CD8-positive, alpha-beta memory T cell (primary cell): ENCODE measurements at regions not wholly inside any gene's neighbourhood (a gene's known extent, or its start where the extent isn't known, plus 50 kb on each side); places are given as distances from the start of the nearest gene placed in this dataset.

Source experiments
- CTCF ChIA-PET: fragments of 350-600 bp; sonication (Branson Sonifier 250); formaldehyde crosslinking; loops from one replicate; lab custom pipeline; 2021; ENCODE audit warnings: antibody characterized with exemption; lab: Charles Lee
- POLR2A ChIA-PET: fragments of 350-600 bp; sonication (Branson Sonifier 250); formaldehyde crosslinking; loops from one replicate; lab custom pipeline; 2021; ENCODE audit warnings: antibody characterized with exemption; lab: Charles Lee
- DNase-seq, 5 donors: peaks; one replicate each; pipeline versions ENCODE4 v3.0.0 to v3.0.0-alpha.2; 2020 to 2022; ENCODE audit warnings: mixed read lengths in 1 of 5
- H3K27ac ChIP-seq: one replicate; pipeline ENCODE4 v1.7.0; 2013; ENCODE audit warnings: low read depth, mild to moderate bottlenecking, low read length, moderate library complexity
- H3K27me3 ChIP-seq: 2 replicates; pipeline ENCODE4 v1.7.0; 2013; ENCODE audit warnings: low read length, mild to moderate bottlenecking; ENCODE audit not compliant: insufficient read depth, poor library complexity, severe bottlenecking
- H3K36me3 ChIP-seq: 2 replicates; pipeline ENCODE4 v1.7.0; 2013; ENCODE audit warnings: mild to moderate bottlenecking, low read length, moderate library complexity; ENCODE audit not compliant: insufficient read depth
- H3K4me1 ChIP-seq: 2 replicates; pipeline ENCODE4 v1.7.0; 2013; ENCODE audit warnings: mild to moderate bottlenecking, low read length, moderate library complexity; ENCODE audit not compliant: insufficient read depth
- H3K4me3 ChIP-seq: 2 replicates; pipeline ENCODE4 v1.7.0; 2013; ENCODE audit warnings: mild to moderate bottlenecking, low read length
- H3K9me3 ChIP-seq: 2 replicates; pipeline ENCODE4 v1.7.0; 2013; ENCODE audit warnings: mild to moderate bottlenecking, low read length
- H3K27ac Mint-ChIP-seq, 8 donors: one replicate each; pipeline ENCODE4 v1.8.0; 2020 to 2021; ENCODE audit warnings: mixed read lengths in 8 of 8, mild to moderate bottlenecking in 6 of 8, inconsistent platforms in 3 of 8, moderate library complexity in 3 of 8
- H3K27me3 Mint-ChIP-seq, 2 donors: one replicate each; pipeline ENCODE4 v1.8.0; 2020 to 2021; ENCODE audit warnings: mixed read lengths in 2 of 2, mild to moderate bottlenecking in 1 of 2, moderate library complexity in 1 of 2
- H3K36me3 Mint-ChIP-seq, 3 donors: one replicate each; pipeline ENCODE4 v1.8.0; 2020 to 2021; ENCODE audit warnings: mixed read lengths in 3 of 3, inconsistent platforms in 1 of 3, mild to moderate bottlenecking in 1 of 3
- H3K4me1 Mint-ChIP-seq, 3 donors: one replicate each; pipeline ENCODE4 v1.8.0; 2020 to 2021; ENCODE audit warnings: mixed read lengths in 3 of 3, inconsistent platforms in 1 of 3, mild to moderate bottlenecking in 1 of 3
- H3K4me3 Mint-ChIP-seq, 7 donors: one replicate each; pipeline ENCODE4 v1.8.0; 2020 to 2021; ENCODE audit warnings: mixed read lengths in 7 of 7, mild to moderate bottlenecking in 6 of 7, moderate library complexity in 4 of 7, inconsistent platforms in 2 of 7
- H3K9me3 Mint-ChIP-seq, 5 donors: one replicate each; pipeline ENCODE4 v1.8.0; 2020 to 2022; ENCODE audit warnings: mixed read lengths in 5 of 5, mild to moderate bottlenecking in 3 of 5, moderate library complexity in 2 of 5, inconsistent platforms in 1 of 5

GRCh38 chr11:121699801-121700200, 247.0 kb upstream of the SORL1-AS1 start:
- H3K27ac Mint-ChIP-seq, result no peak overlapping the region
- no peaks in the 10 kb centered on the region for H3K4me1 Mint-ChIP-seq
- peaks cover 5 to 20% of the 10 kb centered on the region in 2 donors for H3K27me3 Mint-ChIP-seq
- H3K9me3 Mint-ChIP-seq, result no peaks in the 10 kb centered on the region
- H3K36me3 ChIP-seq, result no peaks in the 10 kb centered on the region
- H3K27me3 ChIP-seq, result no peaks in the 10 kb centered on the region
- ChIA-PET CTCF (no interaction called here), POLR2A (no interaction called here)
- no peak overlapping the region for H3K4me3 Mint-ChIP-seq
- no peak for DNase-seq
- H3K4me3 ChIP-seq, result no peak overlapping the region
- H3K27ac ChIP-seq, result no peak overlapping the region
- H3K36me3 Mint-ChIP-seq, result peaks cover 0 to 7% (median 5%) of the 10 kb centered on the region in 3 donors
- no peaks in the 10 kb centered on the region for H3K4me1 ChIP-seq
- H3K9me3 ChIP-seq, result no peaks in the 10 kb centered on the region

GRCh38 chr11:121696931-121697670, 244.3 kb upstream of the SORL1-AS1 start:
- H3K27ac Mint-ChIP-seq, result no peak overlapping the region
- no peak overlapping the region for H3K4me3 Mint-ChIP-seq
- Histone ChIP-seq H3K27ac (no peak overlapping the region), H3K27me3 (no peaks in the 10 kb centered on the region), H3K36me3 (no peaks in the 10 kb centered on the region), H3K9me3 (no peaks in the 10 kb centered on the region), H3K4me3 (no peak overlapping the region), H3K4me1 (no peaks in the 10 kb centered on the region)
- H3K36me3 Mint-ChIP-seq, result peaks cover 0 to 3% (median 1%) of the 10 kb centered on the region in 3 donors
- POLR2A ChIA-PET, result no interaction called here
- peaks cover 1 to 20% of the 10 kb centered on the region in 2 donors for H3K27me3 Mint-ChIP-seq
- CTCF ChIA-PET, result no interaction called here
- DNase-seq, result no peak
- H3K4me1 Mint-ChIP-seq, result no peaks in the 10 kb centered on the region
- H3K9me3 Mint-ChIP-seq, result no peaks in the 10 kb centered on the region

DNA sequence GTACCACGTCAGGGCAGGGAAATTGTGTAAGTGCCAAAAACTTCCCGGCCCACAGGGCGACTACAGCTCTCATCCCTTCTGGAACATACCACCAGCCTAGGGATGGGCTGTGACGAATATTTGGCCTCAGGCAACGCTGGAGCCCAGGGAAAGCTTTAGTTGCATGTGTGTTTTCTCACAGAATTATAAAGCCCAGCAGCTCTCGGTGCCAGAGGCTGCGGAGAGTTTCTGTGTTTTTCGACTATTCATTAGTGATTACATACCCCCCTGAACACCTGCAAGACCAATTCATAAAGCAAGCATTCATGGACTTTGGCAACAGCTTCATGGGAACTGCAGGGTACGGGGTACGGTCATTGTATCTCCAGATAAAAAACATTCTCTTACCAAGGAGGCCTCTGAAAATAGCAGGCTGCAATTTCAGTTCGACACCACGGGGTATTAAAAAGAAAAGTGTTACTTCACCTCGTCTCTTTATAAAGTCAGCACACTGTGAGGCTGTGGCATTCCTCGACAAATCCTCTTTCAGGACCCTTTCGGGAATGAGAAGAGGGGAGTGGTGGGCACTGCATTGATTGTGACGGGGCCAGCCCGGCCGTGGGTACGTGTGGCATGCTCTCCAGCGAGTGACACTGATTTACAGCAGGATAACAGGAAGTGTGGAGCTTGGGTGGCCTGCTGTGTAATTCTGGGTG, 243.6 kb upstream of the SORL1-AS1 start:
- H3K4me3 Mint-ChIP-seq, result no peak overlapping the region
- Histone ChIP-seq H3K4me3 (no peak overlapping the region), H3K27ac (no peak overlapping the region), H3K36me3 (no peaks in the 10 kb centered on the region), H3K27me3 (no peaks in the 10 kb centered on the region), H3K4me1 (no peaks in the 10 kb centered on the region), H3K9me3 (no peaks in the 10 kb centered on the region)
- no peak overlapping the region for H3K27ac Mint-ChIP-seq
- no peaks in the 10 kb centered on the region for H3K4me1 Mint-ChIP-seq
- H3K27me3 Mint-ChIP-seq, result peaks cover 1 to 20% of the 10 kb centered on the region in 2 donors
- POLR2A ChIA-PET, result no interaction called here
- peaks cover 0 to 3% (median 0%) of the 10 kb centered on the region in 3 donors for H3K36me3 Mint-ChIP-seq
- CTCF ChIA-PET, result no interaction called here
- DNase-seq, result no peak
- no peaks in the 10 kb centered on the region for H3K9me3 Mint-ChIP-seq

- Mint-ChIP-seq H3K36me3 (peaks cover 0 to 6% (median 0%) of the 10 kb centered on the region in 3 donors), H3K27ac (no peak overlapping the region), H3K4me1 (no peaks in the 10 kb centered on the region), H3K9me3 (peaks cover 0 to 3% (median 0%) of the 10 kb centered on the region in 5 donors), H3K4me3 (no peak overlapping the region), H3K27me3 (peaks cover 3 to 7% of the 10 kb centered on the region in 2 donors)
- H3K4me1 ChIP-seq, result no peaks in the 10 kb centered on the region
- no peak overlapping the region for H3K27ac ChIP-seq
- H3K36me3 ChIP-seq, result no peaks in the 10 kb centered on the region
- ChIA-PET CTCF (no interaction called here), POLR2A (interaction anchor here (0.7 kb wide), 1 partner anchor 15 kb away, joined by 9 read pairs; no protein-coding TSS in a partner anchor)
- H3K27me3 ChIP-seq, result no peaks in the 10 kb centered on the region
- no peak overlapping the region for H3K4me3 ChIP-seq
- H3K9me3 ChIP-seq, result no peaks in the 10 kb centered on the region
- no peak for DNase-seq
Observed at GRCh38 chr11:121692236-121692635, 239.5 kb upstream of the SORL1-AS1 start.

DNA sequence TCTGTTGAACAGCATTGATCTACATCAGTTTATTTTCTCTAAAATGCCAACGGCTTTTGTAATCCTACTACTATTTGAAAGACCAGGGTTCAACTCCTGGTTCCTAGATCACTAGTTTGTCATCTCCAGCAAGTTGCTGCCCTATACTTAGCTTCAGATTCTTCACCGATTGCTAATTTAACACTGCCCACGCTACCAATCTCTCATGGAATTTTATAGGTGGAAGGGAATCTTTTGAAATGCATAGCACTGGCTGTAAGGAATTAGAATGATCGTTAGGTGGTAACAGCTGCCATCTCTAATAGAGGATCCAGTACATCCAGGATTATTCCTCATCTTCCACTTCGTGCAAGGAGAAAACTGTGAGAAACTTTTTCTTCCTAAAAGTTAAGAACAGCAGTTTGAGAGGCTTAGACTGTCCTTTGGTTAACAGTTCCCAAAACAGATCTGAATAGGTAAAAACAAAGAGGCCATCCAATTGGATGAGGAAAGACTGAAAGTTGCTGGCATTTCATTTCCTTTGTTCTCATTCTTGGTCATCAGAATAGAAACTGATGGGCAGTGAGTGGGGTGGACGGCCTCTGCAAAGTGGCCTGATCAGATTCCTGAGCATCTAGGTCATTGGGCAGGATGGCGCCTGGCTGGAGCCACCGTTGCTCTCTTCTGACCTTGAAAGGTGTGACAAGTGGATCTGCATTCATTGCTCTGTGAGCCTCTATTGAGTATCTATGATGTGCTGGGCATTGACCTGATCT, 236.3 kb upstream of the SORL1-AS1 start:
- DNase-seq, result no peak
- Mint-ChIP-seq H3K4me3 (no peak overlapping the region), H3K27ac (peak overlapping the region in 1 of 8 donors; percentile 36), H3K27me3 (peaks cover 0 to 3% of the 10 kb centered on the region in 2 donors), H3K4me1 (no peaks in the 10 kb centered on the region), H3K36me3 (peaks cover 0 to 6% (median 2%) of the 10 kb centered on the region in 3 donors), H3K9me3 (peaks cover 0 to 3% (median 0%) of the 10 kb centered on the region in 5 donors)
- Histone ChIP-seq H3K4me3 (no peak overlapping the region), H3K27me3 (no peaks in the 10 kb centered on the region), H3K4me1 (no peaks in the 10 kb centered on the region), H3K36me3 (no peaks in the 10 kb centered on the region), H3K9me3 (no peaks in the 10 kb centered on the region), H3K27ac (no peak overlapping the region)
- ChIA-PET CTCF (no interaction called here), POLR2A (no interaction called here)

DNA sequence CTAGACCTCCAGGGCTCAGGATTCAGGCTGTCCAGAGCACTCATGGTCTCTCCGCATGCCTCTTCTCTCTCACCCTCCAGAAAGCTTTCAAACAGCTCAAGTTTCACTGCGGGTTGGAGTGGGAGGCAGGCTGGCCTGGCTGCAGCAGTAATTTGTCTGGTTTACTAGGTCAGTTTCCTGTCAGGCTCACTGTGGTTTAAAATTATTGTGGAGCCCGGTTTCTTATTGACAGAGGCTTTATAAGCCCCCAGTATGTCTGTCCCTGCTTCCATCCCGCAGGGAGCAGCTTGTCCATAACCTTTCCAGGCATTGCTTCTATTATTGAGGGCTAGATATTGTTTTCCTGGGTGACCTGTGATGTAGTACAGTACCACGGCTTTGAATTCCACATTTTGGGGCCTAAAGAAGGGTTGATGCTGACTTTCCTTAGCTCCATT, 235.3 kb upstream of the SORL1-AS1 start:
- no peaks in the 10 kb centered on the region for H3K4me1 ChIP-seq
- H3K27ac Mint-ChIP-seq, result no peak overlapping the region
- CTCF ChIA-PET, result no interaction called here
- H3K9me3 Mint-ChIP-seq, result peaks cover 0 to 3% (median 0%) of the 10 kb centered on the region in 5 donors
- H3K9me3 ChIP-seq, result no peaks in the 10 kb centered on the region
- peaks cover 0 to 4% (median 2%) of the 10 kb centered on the region in 3 donors for H3K36me3 Mint-ChIP-seq
- H3K27me3 ChIP-seq, result no peaks in the 10 kb centered on the region
- DNase-seq, result no peak
- POLR2A ChIA-PET, result no interaction called here
- no peaks in the 10 kb centered on the region for H3K36me3 ChIP-seq
- H3K27me3 Mint-ChIP-seq, result peaks cover 0 to 3% of the 10 kb centered on the region in 2 donors
- H3K4me1 Mint-ChIP-seq, result no peaks in the 10 kb centered on the region
- H3K4me3 ChIP-seq, result no peak overlapping the region
- no peak overlapping the region for H3K4me3 Mint-ChIP-seq
- H3K27ac ChIP-seq, result no peak overlapping the region

- peaks cover 1 to 9% of the 10 kb centered on the region in 2 donors for H3K27me3 Mint-ChIP-seq
- Histone ChIP-seq H3K27ac (no peak overlapping the region), H3K36me3 (no peaks in the 10 kb centered on the region), H3K4me1 (no peaks in the 10 kb centered on the region), H3K4me3 (no peak overlapping the region), H3K27me3 (no peaks in the 10 kb centered on the region), H3K9me3 (no peaks in the 10 kb centered on the region)
- peaks cover 0 to 8% (median 2%) of the 10 kb centered on the region in 5 donors for H3K9me3 Mint-ChIP-seq
- peaks cover 0 to 9% (median 5%) of the 10 kb centered on the region in 3 donors for H3K36me3 Mint-ChIP-seq
- no peak overlapping the region for H3K4me3 Mint-ChIP-seq
- no peak overlapping the region for H3K27ac Mint-ChIP-seq
- ChIA-PET CTCF (no interaction called here), POLR2A (no interaction called here)
- H3K4me1 Mint-ChIP-seq, result no peaks in the 10 kb centered on the region
- no peak for DNase-seq
Observed at GRCh38 chr11:121683791-121684190, 231.0 kb upstream of the SORL1-AS1 start.
